ENCODE measurements at regions not wholly inside any gene's neighbourhood (a gene's known extent, or its start where the extent isn't known, plus 50 kb on each side); places are given as distances from the start of the nearest gene placed in this dataset.

GRCh38 chr16:73430138-73430537, 382.2 kb upstream of the ZFHX3 start:
- Histone ChIP-seq H3K4me1 (no peaks in the 10 kb centered on the region), H3K9me3 (no peaks in the 10 kb centered on the region), H3K27ac (no peak overlapping the region), H3K4me3 (no peak overlapping the region), H3K27me3 (no peaks in the 10 kb centered on the region), H3K36me3 (no peaks in the 10 kb centered on the region)
- DNase-seq (no peak), ATAC-seq (no peak)
- no peak for TF ChIP-seq POLR2A (IDR thresholded peaks at IDR 0.05)
- TF ChIP-seq CTCF (IDR thresholded peaks at IDR 0.05): no peak
- intact Hi-C loops (cut with DNase I): no loop called here
- WGBS (ENCODE audit: insufficient coverage, low coverage, low lambda C conversion rate, missing lambda C conversion rate): 33% methylated on average over 2 of the region's 3 CpGs

GRCh38 chr16:73428121-73428520, 380.2 kb upstream of the ZFHX3 start:
- intact Hi-C loops (cut with DNase I): no loop called here
- no peaks in the 10 kb centered on the region for H3K9me3 ChIP-seq
- no peaks in the 10 kb centered on the region for H3K27me3 ChIP-seq
- WGBS (ENCODE audit: insufficient coverage, low coverage, low lambda C conversion rate, missing lambda C conversion rate): 57% methylated on average over 5 of the region's 10 CpGs
- no peak for ATAC-seq
- no peaks in the 10 kb centered on the region for H3K4me1 ChIP-seq
- H3K36me3 ChIP-seq: no peaks in the 10 kb centered on the region
- H3K27ac ChIP-seq: no peak overlapping the region
- DNase-seq: no peak
- TF ChIP-seq CTCF (IDR thresholded peaks at IDR 0.05): no peak
- no peak for TF ChIP-seq POLR2A (IDR thresholded peaks at IDR 0.05)
- H3K4me3 ChIP-seq: no peak overlapping the region

- H3K4me1 ChIP-seq: no peaks in the 10 kb centered on the region
- intact Hi-C loops (cut with DNase I): no loop called here
- H3K27ac ChIP-seq: no peak overlapping the region
- DNase-seq (no peak), ATAC-seq (no peak)
- no peak for TF ChIP-seq CTCF (IDR thresholded peaks at IDR 0.05)
- TF ChIP-seq POLR2A (IDR thresholded peaks at IDR 0.05): no peak
- no CpG with 5 or more reads among the region's 3 CpGs for WGBS (ENCODE audit: insufficient coverage, low coverage, low lambda C conversion rate, missing lambda C conversion rate)
- no peak overlapping the region for H3K4me3 ChIP-seq
- H3K27me3 ChIP-seq: no peaks in the 10 kb centered on the region
- no peaks in the 10 kb centered on the region for H3K9me3 ChIP-seq
- H3K36me3 ChIP-seq: no peaks in the 10 kb centered on the region
Observed at GRCh38 chr16:73427164-73427563, 379.2 kb upstream of the ZFHX3 start.

- Histone ChIP-seq H3K9me3 (no peaks in the 10 kb centered on the region), H3K4me1 (no peaks in the 10 kb centered on the region), H3K4me3 (no peak overlapping the region), H3K27me3 (no peaks in the 10 kb centered on the region), H3K36me3 (no peaks in the 10 kb centered on the region), H3K27ac (no peak overlapping the region)
- TF ChIP-seq POLR2A (IDR thresholded peaks at IDR 0.05) (no peak), CTCF (IDR thresholded peaks at IDR 0.05) (no peak)
- 45% methylated on average over 7 of the region's 7 CpGs for WGBS (ENCODE audit: insufficient coverage, low coverage, low lambda C conversion rate, missing lambda C conversion rate)
- ATAC-seq: no peak
- no peak for DNase-seq
- intact Hi-C loops (cut with DNase I): no loop called here
Observed at GRCh38 chr16:73426433-73427160, 378.7 kb upstream of the ZFHX3 start.

All from right lobe of liver (tissue), 6 donors.